GM23338 (cell line): ENCODE measurements at regions not wholly inside any gene's neighbourhood (a gene's known extent, or its start where the extent isn't known, plus 50 kb on each side); places are given as distances from the start of the nearest gene placed in this dataset.

ENCODE experiments used
- ATAC-seq: fragments of 200-7000 bp; cut with Tn5 transposase; 3 replicates; pipeline ENCODE4 v1.9.1; 2020
- DNase-seq: peaks from one replicate; pipeline ENCODE4 v3.0.0-alpha.2; 2015; ENCODE audit warnings: low spot score
- H2AFZ ChIP-seq: fragments of 200-600 bp; sonication (generic); 2 replicates; pipeline ENCODE4 v1.8.0; 2016; ENCODE audit warnings: antibody characterized with exemption, mild to moderate bottlenecking, moderate library complexity
- H3F3A ChIP-seq: fragments of 200-600 bp; sonication (generic); replicated peaks from 2 replicates; pipeline ENCODE4 v1.8.0; 2017; ENCODE audit warnings: antibody characterized with exemption, mixed run types, low read depth
- H3K27ac ChIP-seq: fragments of 200-600 bp; sonication (generic); 2 replicates; pipeline ENCODE4 v1.6.1; 2016; ENCODE audit warnings: low read depth
- H3K27me3 ChIP-seq: fragments of 200-600 bp; sonication (generic); 2 replicates; pipeline ENCODE4 v1.8.0; 2016; ENCODE audit warnings: mild to moderate bottlenecking, mixed run types, moderate library complexity; ENCODE audit not compliant: insufficient read depth
- H3K36me3 ChIP-seq: fragments of 200-600 bp; sonication (generic); 2 replicates; pipeline ENCODE4 v1.8.0; 2016; ENCODE audit warnings: mild to moderate bottlenecking; ENCODE audit not compliant: insufficient read depth
- H3K4me1 ChIP-seq: fragments of 200-600 bp; sonication (generic); 2 replicates; pipeline ENCODE4 v1.8.0; 2016; ENCODE audit warnings: mild to moderate bottlenecking, moderate library complexity; ENCODE audit not compliant: insufficient read depth
- H3K4me2 ChIP-seq: fragments of 200-600 bp; sonication (generic); 2 replicates; pipeline ENCODE4 v1.7.1; 2017; ENCODE audit warnings: mixed run types
- H3K4me3 ChIP-seq: fragments of 200-600 bp; sonication (generic); 2 replicates; pipeline ENCODE4 v1.6.1; 2016; ENCODE audit warnings: mixed run types
- H3K79me2 ChIP-seq: fragments of 200-600 bp; sonication (generic); replicated peaks from 2 replicates; pipeline ENCODE4 v1.8.0; 2017; ENCODE audit warnings: mild to moderate bottlenecking; ENCODE audit not compliant: insufficient read depth
- H3K9me2 ChIP-seq: fragments of 200-600 bp; sonication (generic); 2 replicates; pipeline ENCODE4 v1.8.0; 2017; ENCODE audit not compliant: insufficient read depth
- H4K20me1 ChIP-seq: fragments of 200-600 bp; sonication (generic); replicated peaks from 2 replicates; pipeline ENCODE4 v1.8.0; 2017; ENCODE audit warnings: mild to moderate bottlenecking; ENCODE audit not compliant: insufficient read depth
- H3K27ac Mint-ChIP-seq: 2 replicates; pipeline ENCODE4 v1.8.0; 2020; ENCODE audit warnings: inconsistent platforms, mild to moderate bottlenecking, moderate library complexity, mixed read lengths
- H3K27me3 Mint-ChIP-seq: 3 replicates; pipeline ENCODE4 v1.8.0; 2022; ENCODE audit warnings: low read depth, mild to moderate bottlenecking, moderate library complexity, mixed read lengths, inconsistent platforms; ENCODE audit not compliant: insufficient read depth, poor library complexity
- H3K36me3 Mint-ChIP-seq: 3 replicates; pipeline ENCODE4 v1.8.0; 2021; ENCODE audit warnings: low read depth, mild to moderate bottlenecking, inconsistent platforms, moderate library complexity, mixed read lengths
- H3K4me1 Mint-ChIP-seq: 3 replicates; pipeline ENCODE4 v1.8.0; 2020; ENCODE audit warnings: mild to moderate bottlenecking, inconsistent platforms, mixed read lengths
- H3K4me3 Mint-ChIP-seq: 3 replicates; pipeline ENCODE4 v1.8.0; 2021; ENCODE audit warnings: moderate library complexity, mild to moderate bottlenecking, inconsistent platforms, mixed read lengths
- H3K9me3 Mint-ChIP-seq: 3 replicates; pipeline ENCODE4 v1.8.0; 2020; ENCODE audit warnings: moderate library complexity, mild to moderate bottlenecking, inconsistent platforms, mixed read lengths
- CREB1 ChIP-seq: fragments of 250-450 bp; sonication (Bioruptor Pico); IDR thresholded peaks from 2 replicates; pipeline ENCODE4 v1.5.0; 2020; ENCODE audit warnings: low read depth, mild to moderate bottlenecking, moderate library complexity
- EZH2 ChIP-seq: fragments of 200-600 bp; sonication (generic); IDR thresholded peaks from one replicate; pipeline ENCODE4 v1.8.0; 2017; ENCODE audit warnings: antibody characterized with exemption, mild to moderate bottlenecking, low read depth; ENCODE audit not compliant: unreplicated experiment
- EZH2phosphoT487 ChIP-seq: fragments of 200-600 bp; sonication (generic); IDR thresholded peaks from one replicate; pipeline ENCODE4 v1.8.1; 2018; ENCODE audit warnings: antibody characterized with exemption; ENCODE audit not compliant: unreplicated experiment
- JUNB ChIP-seq: IDR thresholded peaks from one replicate; pipeline ENCODE4 v1.6.1; 2016; ENCODE audit warnings: antibody characterized with exemption; ENCODE audit not compliant: unreplicated experiment
- NANOG ChIP-seq: IDR thresholded peaks from 2 replicates; pipeline ENCODE4 v1.6.1; 2016; ENCODE audit warnings: antibody characterized with exemption, borderline replicate concordance
- POLR2AphosphoS5 ChIP-seq: IDR thresholded peaks from 2 replicates; pipeline ENCODE4 v1.6.1; 2016; ENCODE audit warnings: antibody characterized with exemption, low read depth
- REST ChIP-seq: IDR thresholded peaks from one replicate; pipeline ENCODE4 v1.6.1; 2018; ENCODE audit warnings: antibody characterized with exemption; ENCODE audit not compliant: unreplicated experiment
- STAT1 ChIP-seq: IDR thresholded peaks from one replicate; pipeline ENCODE4 v1.6.1; 2016; ENCODE audit warnings: antibody characterized with exemption; ENCODE audit not compliant: unreplicated experiment
- ZNF114 ChIP-seq: fragments of 250-450 bp; sonication (Bioruptor Pico); IDR thresholded peaks from 2 replicates; pipeline ENCODE4 v1.5.0; 2020; ENCODE audit warnings: mild to moderate bottlenecking, moderate library complexity
- ZNF331 ChIP-seq: fragments of 250-450 bp; sonication (Bioruptor Pico); IDR thresholded peaks from 2 replicates; pipeline ENCODE4 v1.5.0; 2020; ENCODE audit warnings: low read depth, mild to moderate bottlenecking, moderate library complexity
- ZNF462 ChIP-seq: fragments of 250-450 bp; sonication (Bioruptor Pico); IDR thresholded peaks from 2 replicates; pipeline ENCODE4 v1.5.0; 2020; ENCODE audit warnings: mild to moderate bottlenecking, moderate library complexity
- TF ChIP-seq, protein P1 (sequence below), 2 experiments: fragments of 200-600 bp in 1 of 2; sonication (generic) in 1 of 2; conservative IDR thresholded peaks; 2 replicates each; pipeline versions ENCODE4 v1.5.1 to v1.6.1; 2016 to 2017; ENCODE audit warnings: antibody characterized with exemption in 2 of 2, low read depth in 2 of 2, mild to moderate bottlenecking in 2 of 2, moderate library complexity in 1 of 2
- TF ChIP-seq, protein P2 (sequence below): IDR thresholded peaks from 2 replicates; pipeline ENCODE4 v1.6.1; 2016; ENCODE audit warnings: antibody characterized with exemption

DNA sequence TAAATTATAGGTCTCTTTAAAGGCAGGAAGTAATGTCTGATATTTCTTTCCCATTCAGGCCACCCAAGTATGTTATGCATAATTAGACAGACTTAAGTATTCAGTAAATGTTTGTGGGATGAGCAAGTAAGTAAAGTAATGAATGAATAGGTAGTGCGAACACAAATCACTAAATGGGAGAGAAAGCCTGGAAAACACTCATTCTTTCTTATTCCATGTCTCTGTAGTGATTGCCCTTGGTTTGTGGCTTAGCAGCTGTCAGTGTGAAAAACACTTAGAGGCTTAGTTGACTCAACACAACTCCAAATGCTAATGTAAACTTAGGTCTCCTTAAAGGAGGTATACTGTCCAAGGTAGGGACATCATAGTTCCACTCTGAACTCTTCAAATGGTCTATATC is 182.5 kb downstream of the ZC3H11B start:
- no peak overlapping the region for H3K4me2 ChIP-seq
- Mint-ChIP-seq H3K27ac (no peak overlapping the region), H3K36me3 (no peaks in the 10 kb centered on the region), H3K4me1 (peaks cover 25% of the 10 kb centered on the region), H3K4me3 (no peak overlapping the region), H3K9me3 (no peaks in the 10 kb centered on the region), H3K27me3 (peaks cover 1% of the 10 kb centered on the region)
- no peak overlapping the region for H3K4me3 ChIP-seq
- no peaks in the 10 kb centered on the region for H3K36me3 ChIP-seq
- H4K20me1 ChIP-seq: no peaks in the 10 kb centered on the region
- ATAC-seq (no peak), DNase-seq (no peak)
- no peaks in the 10 kb centered on the region for H3K79me2 ChIP-seq
- no peaks in the 10 kb centered on the region for H3K9me2 ChIP-seq
- no peak overlapping the region for H3K27ac ChIP-seq
- H3F3A ChIP-seq: no peaks in the 10 kb centered on the region
- no peak overlapping the region for H2AFZ ChIP-seq
- no peaks in the 10 kb centered on the region for H3K27me3 ChIP-seq
- H3K4me1 ChIP-seq: peaks cover 11% of the 10 kb centered on the region; the same call in 1 of the 2 replicates
- TF ChIP-seq ZNF114 (CRISPR knock-in tag) (no peak), JUNB (no peak), EZH2phosphoT487 (no peak), ZNF462 (no peak), REST (no peak), NANOG (no peak), POLR2AphosphoS5 (no peak), CREB1 (CRISPR knock-in tag) (no peak), ZNF331 (CRISPR knock-in tag) (no peak), EZH2 (no peak), STAT1 (no peak)
- TF ChIP-seq, protein P1, sequence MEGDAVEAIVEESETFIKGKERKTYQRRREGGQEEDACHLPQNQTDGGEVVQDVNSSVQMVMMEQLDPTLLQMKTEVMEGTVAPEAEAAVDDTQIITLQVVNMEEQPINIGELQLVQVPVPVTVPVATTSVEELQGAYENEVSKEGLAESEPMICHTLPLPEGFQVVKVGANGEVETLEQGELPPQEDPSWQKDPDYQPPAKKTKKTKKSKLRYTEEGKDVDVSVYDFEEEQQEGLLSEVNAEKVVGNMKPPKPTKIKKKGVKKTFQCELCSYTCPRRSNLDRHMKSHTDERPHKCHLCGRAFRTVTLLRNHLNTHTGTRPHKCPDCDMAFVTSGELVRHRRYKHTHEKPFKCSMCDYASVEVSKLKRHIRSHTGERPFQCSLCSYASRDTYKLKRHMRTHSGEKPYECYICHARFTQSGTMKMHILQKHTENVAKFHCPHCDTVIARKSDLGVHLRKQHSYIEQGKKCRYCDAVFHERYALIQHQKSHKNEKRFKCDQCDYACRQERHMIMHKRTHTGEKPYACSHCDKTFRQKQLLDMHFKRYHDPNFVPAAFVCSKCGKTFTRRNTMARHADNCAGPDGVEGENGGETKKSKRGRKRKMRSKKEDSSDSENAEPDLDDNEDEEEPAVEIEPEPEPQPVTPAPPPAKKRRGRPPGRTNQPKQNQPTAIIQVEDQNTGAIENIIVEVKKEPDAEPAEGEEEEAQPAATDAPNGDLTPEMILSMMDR (conservative IDR thresholded peaks at IDR 0.05; ENCODE audit: low read depth in 2 of 2): no peak
- TF ChIP-seq, protein P2, sequence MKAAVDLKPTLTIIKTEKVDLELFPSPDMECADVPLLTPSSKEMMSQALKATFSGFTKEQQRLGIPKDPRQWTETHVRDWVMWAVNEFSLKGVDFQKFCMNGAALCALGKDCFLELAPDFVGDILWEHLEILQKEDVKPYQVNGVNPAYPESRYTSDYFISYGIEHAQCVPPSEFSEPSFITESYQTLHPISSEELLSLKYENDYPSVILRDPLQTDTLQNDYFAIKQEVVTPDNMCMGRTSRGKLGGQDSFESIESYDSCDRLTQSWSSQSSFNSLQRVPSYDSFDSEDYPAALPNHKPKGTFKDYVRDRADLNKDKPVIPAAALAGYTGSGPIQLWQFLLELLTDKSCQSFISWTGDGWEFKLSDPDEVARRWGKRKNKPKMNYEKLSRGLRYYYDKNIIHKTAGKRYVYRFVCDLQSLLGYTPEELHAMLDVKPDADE: no peak
